Panc1 (cell line): ENCODE measurements at regions not wholly inside any gene's neighbourhood (a gene's known extent, or its start where the extent isn't known, plus 50 kb on each side); places are given as distances from the start of the nearest gene placed in this dataset.

Source experiments
- POLR2AphosphoS5 ChIP-seq: IDR thresholded peaks from 2 replicates; pipeline ENCODE4 v1.6.1; 2012; ENCODE audit warnings: mild to moderate bottlenecking, low read depth, low read length, moderate library complexity
- TF ChIP-seq, protein P1 (sequence below): fragments of 450-650 bp; IDR thresholded peaks from 2 replicates; pipeline ENCODE4 v1.5.1; 2017; ENCODE audit warnings: mild to moderate bottlenecking
- TF ChIP-seq, protein P2 (sequence below), 2 experiments: IDR thresholded peaks; 2 replicates each; pipeline ENCODE4 v1.6.1; 2011 to 2012; ENCODE audit warnings: low read depth in 2 of 2, control low read depth in 1 of 2, low read length in 1 of 2, mild to moderate bottlenecking in 1 of 2, moderate library complexity in 1 of 2; ENCODE audit not compliant: insufficient read depth in 1 of 2

DNA sequence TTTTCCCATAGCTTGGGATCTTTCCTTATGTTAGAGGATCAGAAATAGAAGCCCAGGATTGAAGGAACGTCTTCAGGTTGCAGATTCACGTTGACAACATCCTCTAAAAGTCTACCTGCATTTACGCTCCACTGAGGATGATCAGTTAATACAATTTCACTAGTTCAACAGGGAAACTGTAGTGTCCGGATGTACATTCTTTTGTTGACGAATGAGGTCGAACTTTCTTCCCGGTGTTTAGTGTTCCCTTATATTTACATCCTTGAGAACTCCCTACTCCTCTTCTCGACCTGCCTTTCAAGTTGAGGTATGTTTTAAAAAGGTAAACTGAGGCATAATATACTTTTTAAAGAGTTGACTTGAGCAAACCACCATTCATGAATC lies 74.8 kb downstream of the SIK1 start:
- TF ChIP-seq, protein P1, sequence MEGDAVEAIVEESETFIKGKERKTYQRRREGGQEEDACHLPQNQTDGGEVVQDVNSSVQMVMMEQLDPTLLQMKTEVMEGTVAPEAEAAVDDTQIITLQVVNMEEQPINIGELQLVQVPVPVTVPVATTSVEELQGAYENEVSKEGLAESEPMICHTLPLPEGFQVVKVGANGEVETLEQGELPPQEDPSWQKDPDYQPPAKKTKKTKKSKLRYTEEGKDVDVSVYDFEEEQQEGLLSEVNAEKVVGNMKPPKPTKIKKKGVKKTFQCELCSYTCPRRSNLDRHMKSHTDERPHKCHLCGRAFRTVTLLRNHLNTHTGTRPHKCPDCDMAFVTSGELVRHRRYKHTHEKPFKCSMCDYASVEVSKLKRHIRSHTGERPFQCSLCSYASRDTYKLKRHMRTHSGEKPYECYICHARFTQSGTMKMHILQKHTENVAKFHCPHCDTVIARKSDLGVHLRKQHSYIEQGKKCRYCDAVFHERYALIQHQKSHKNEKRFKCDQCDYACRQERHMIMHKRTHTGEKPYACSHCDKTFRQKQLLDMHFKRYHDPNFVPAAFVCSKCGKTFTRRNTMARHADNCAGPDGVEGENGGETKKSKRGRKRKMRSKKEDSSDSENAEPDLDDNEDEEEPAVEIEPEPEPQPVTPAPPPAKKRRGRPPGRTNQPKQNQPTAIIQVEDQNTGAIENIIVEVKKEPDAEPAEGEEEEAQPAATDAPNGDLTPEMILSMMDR = no peak
- TF ChIP-seq POLR2AphosphoS5 = no peak
- TF ChIP-seq, protein P2, sequence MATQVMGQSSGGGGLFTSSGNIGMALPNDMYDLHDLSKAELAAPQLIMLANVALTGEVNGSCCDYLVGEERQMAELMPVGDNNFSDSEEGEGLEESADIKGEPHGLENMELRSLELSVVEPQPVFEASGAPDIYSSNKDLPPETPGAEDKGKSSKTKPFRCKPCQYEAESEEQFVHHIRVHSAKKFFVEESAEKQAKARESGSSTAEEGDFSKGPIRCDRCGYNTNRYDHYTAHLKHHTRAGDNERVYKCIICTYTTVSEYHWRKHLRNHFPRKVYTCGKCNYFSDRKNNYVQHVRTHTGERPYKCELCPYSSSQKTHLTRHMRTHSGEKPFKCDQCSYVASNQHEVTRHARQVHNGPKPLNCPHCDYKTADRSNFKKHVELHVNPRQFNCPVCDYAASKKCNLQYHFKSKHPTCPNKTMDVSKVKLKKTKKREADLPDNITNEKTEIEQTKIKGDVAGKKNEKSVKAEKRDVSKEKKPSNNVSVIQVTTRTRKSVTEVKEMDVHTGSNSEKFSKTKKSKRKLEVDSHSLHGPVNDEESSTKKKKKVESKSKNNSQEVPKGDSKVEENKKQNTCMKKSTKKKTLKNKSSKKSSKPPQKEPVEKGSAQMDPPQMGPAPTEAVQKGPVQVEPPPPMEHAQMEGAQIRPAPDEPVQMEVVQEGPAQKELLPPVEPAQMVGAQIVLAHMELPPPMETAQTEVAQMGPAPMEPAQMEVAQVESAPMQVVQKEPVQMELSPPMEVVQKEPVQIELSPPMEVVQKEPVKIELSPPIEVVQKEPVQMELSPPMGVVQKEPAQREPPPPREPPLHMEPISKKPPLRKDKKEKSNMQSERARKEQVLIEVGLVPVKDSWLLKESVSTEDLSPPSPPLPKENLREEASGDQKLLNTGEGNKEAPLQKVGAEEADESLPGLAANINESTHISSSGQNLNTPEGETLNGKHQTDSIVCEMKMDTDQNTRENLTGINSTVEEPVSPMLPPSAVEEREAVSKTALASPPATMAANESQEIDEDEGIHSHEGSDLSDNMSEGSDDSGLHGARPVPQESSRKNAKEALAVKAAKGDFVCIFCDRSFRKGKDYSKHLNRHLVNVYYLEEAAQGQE (IDR thresholded peaks at IDR 0.05; ENCODE audit: insufficient read depth in 1 of 2, low read depth in 2 of 2, low read length in 1 of 2) = no peak
